HG03558 (cell line): ENCODE measurements at regions not wholly inside any gene's neighbourhood (a gene's known extent, or its start where the extent isn't known, plus 50 kb on each side); places are given as distances from the start of the nearest gene placed in this dataset.

Source experiments
- ATAC-seq: cut with Tn5 transposase; IDR thresholded peaks from one replicate; pipeline ENCODE4 v1.9.1; 2021; ENCODE audit warnings: moderate number of reproducible peaks; ENCODE audit not compliant: unreplicated experiment; ENCODE audit errors: extremely low read depth

- no peak for ATAC-seq
Observed at GRCh38 chr5:148912714-148913398, 86.4 kb downstream of the ADRB2 start.

DNA sequence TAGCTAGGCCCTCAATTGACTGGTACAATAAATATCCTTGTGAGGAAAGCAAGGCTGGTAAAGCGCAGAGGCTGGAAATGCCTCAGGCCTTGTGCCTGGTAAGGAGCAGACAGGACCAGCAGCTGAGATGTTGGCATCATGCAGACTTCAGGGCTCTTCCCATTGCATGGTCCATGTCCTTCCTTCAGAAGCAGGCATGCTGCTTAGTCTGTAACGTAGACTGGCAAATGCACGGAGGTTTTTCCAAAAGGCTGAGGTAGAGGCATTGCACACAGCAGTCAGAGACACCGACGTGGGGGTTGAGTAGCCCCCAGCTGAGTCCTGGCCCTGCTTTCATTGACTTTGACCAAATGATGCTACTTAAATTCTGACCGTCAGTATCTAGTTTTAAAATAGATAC is 87.1 kb downstream of the ADRB2 start:
- no peak for ATAC-seq

- no peak for ATAC-seq
Observed at GRCh38 chr5:148913985-148914431, 87.6 kb downstream of the ADRB2 start.

DNA sequence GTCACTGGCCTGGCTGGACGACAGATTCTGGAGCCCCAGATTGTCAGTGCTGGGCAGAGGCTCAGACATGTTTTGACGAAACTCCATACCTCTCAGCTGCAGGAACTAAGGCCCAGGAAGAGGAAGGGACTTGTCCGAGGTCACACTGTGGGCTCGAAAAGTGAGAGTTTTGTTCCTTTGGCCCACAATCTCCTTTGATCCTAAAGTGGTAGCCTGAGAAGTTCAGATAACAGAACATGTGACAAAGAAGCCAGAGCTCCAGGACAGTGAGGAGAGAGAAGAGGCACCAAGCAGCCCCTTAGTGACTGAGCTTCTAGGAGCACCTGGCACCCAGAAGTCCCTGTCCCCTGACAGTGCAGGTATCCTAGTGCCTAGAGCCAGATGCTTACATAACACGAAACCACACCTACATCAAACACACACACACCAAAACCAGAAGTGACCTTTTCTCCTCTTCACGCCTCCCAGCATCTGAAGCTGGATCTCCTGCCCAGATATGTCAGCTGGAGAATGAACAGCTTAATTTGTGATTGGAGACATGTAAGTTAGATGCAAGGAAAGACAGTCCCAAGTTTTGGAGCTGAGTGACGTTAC is 88.9 kb downstream of the ADRB2 start:
- no peak for ATAC-seq

- no peak for ATAC-seq
Observed at GRCh38 chr5:148920646-148921288, 94.4 kb downstream of the ADRB2 start.

GRCh38 chr5:148921350-148921749 is 94.9 kb downstream of the ADRB2 start:
- no peak for ATAC-seq

DNA sequence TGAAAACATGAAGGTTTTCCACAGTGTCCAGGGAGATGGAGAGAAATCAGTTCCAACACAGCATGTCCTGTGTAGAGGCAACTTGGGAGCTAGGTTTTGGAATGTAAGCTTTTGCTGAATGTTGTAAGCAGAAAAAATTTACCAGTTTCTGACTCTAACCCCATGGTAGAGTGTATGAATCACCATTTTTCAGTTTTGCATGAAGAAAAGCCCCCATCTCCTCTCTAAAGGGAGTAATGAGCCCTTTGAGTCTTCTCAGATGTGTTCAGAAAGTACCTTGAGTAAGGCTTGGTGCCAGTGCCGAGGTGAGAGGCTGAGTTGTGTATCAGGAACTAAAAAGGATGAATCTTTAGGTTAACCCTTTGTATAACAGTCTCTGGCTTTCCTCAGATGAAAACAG is 96.2 kb downstream of the ADRB2 start:
- ATAC-seq, result peak; percentile 89

GRCh38 chr5:148923023-148923422 is 96.6 kb downstream of the ADRB2 start:
- no peak for ATAC-seq

- ATAC-seq, result no peak
Observed at GRCh38 chr5:148924817-148925216, 98.4 kb downstream of the ADRB2 start.

DNA sequence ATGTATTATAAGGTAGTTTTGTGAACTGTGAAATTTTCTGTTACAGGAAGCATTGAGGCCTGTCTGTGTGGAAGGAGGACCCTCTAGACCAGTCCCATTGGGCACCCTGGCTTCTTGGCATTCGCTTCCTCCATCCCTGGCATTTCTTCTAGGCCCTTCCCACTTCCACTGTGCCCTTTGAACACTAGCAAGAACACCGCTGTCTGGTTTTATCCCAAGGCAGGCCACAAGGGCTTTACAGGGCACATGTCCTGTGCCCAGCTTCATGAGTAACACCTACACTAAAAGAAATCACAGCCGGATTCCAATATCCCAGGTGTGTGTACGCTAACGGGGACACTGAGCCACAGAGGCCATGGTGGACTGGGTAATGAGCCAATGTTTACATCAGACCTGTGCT is 99.8 kb downstream of the ADRB2 start:
- no peak for ATAC-seq

GRCh38 chr5:148927307-148927946 is 101.0 kb downstream of the ADRB2 start:
- no peak for ATAC-seq

- ATAC-seq, result no peak
Observed at GRCh38 chr5:148928141-148928540, 101.7 kb downstream of the ADRB2 start.

- no peak for ATAC-seq
Observed at GRCh38 chr5:148931453-148932057, 105.1 kb downstream of the ADRB2 start.

- no peak for ATAC-seq
Observed at GRCh38 chr5:148932355-148932935, 106.0 kb downstream of the ADRB2 start.

GRCh38 chr5:148933903-148934432 is 107.6 kb downstream of the ADRB2 start:
- no peak for ATAC-seq

GRCh38 chr5:148934895-148935400 is 108.5 kb downstream of the ADRB2 start:
- ATAC-seq, result no peak

GRCh38 chr5:148937239-148937638 is 110.8 kb downstream of the ADRB2 start:
- no peak for ATAC-seq

- no peak for ATAC-seq
Observed at GRCh38 chr5:148937830-148938521, 111.6 kb downstream of the ADRB2 start.

DNA sequence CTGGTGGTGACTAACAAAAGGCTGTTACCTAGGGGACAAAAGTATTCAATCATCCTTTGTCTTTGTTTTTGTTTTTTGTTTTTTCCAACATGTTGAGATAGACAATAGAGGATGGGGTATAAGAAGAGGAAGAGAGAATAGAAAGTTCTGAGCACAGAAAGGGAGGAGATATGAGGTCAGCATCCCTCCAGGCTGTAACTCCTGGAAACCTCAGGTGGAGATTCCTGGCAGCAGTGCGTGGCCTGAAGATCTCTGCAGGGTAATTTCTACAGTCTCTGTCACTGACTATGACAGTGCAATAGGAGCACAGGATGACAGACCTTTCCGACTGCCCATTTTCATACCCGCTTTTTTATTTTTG is 112.1 kb downstream of the ADRB2 start:
- no peak for ATAC-seq
